GM10266 (cell line): ENCODE measurements at regions not wholly inside any gene's neighbourhood (a gene's known extent, or its start where the extent isn't known, plus 50 kb on each side); places are given as distances from the start of the nearest gene placed in this dataset.

ENCODE experiments used
- DNase-seq: peaks from one replicate; pipeline ENCODE4 v3.0.0; 2012; ENCODE audit errors: extremely low spot score
- CTCF ChIP-seq: IDR thresholded peaks from 2 replicates; pipeline ENCODE4 v1.5.1; 2012; ENCODE audit warnings: mild to moderate bottlenecking, low read depth; ENCODE audit not compliant: control insufficient read depth, insufficient read depth; ENCODE audit errors: missing control alignments

GRCh38 chr4:24282446-24282845, 301.9 kb downstream of the DHX15 start:
- TF ChIP-seq CTCF: no peak
- no peak for DNase-seq

- DNase-seq: no peak
- TF ChIP-seq CTCF: no peak
Measured at GRCh38 chr4:24279911-24280375, 304.4 kb downstream of the DHX15 start.

GRCh38 chr4:24279469-24279868, 304.9 kb downstream of the DHX15 start:
- no peak for DNase-seq
- no peak for TF ChIP-seq CTCF

- no peak for TF ChIP-seq CTCF
- DNase-seq: no peak
Measured at GRCh38 chr4:24278693-24279092, 305.7 kb downstream of the DHX15 start.

GRCh38 chr4:24274381-24274941, 309.9 kb downstream of the DHX15 start:
- no peak for DNase-seq
- no peak for TF ChIP-seq CTCF

- TF ChIP-seq CTCF: no peak
- DNase-seq: no peak
Measured at GRCh38 chr4:24273136-24273535, 311.2 kb downstream of the DHX15 start.

- no peak for TF ChIP-seq CTCF
- no peak for DNase-seq
Measured at GRCh38 chr4:24266951-24267722, 317.2 kb downstream of the DHX15 start.
